BJ (cell line): ENCODE measurements at regions not wholly inside any gene's neighbourhood (a gene's known extent, or its start where the extent isn't known, plus 50 kb on each side); places are given as distances from the start of the nearest gene placed in this dataset.
"Not testable (repeated sequence)": the region's sequence is repeated elsewhere in the genome, so short reads cannot be mapped to it uniquely, and the experiment has no call there.

Source experiments
- CTCF ChIA-PET: fragments of 350-600 bp; formaldehyde crosslinking; extraction: SDS; loops from one replicate; lab custom pipeline; 2021; ENCODE audit warnings: antibody characterized with exemption, inconsistent platforms; lab: Yijun Ruan, JAX
- POLR2A ChIA-PET: fragments of 300-600 bp; sonication (Branson Sonifier 250); formaldehyde crosslinking; extraction: SDS; loops from one replicate; lab custom pipeline; 2021; ENCODE audit warnings: antibody characterized with exemption; lab: Charles Lee
- DNase-seq: peaks from one replicate; pipeline ENCODE4 v3.0.0-alpha.2; 2011; ENCODE audit warnings: low read depth
- H3K27me3 ChIP-seq: 2 replicates; pipeline ENCODE4 v1.6.0; 2011; ENCODE audit warnings: low read length; ENCODE audit not compliant: control insufficient read depth, insufficient read depth
- H3K36me3 ChIP-seq: 2 replicates; pipeline ENCODE4 v1.5.1; 2011; ENCODE audit warnings: low read length; ENCODE audit not compliant: control insufficient read depth, insufficient read depth
- H3K4me3 ChIP-seq: 2 replicates; pipeline ENCODE4 v1.5.1; 2011; ENCODE audit warnings: low read depth, mild to moderate bottlenecking, control low read depth, low read length
- TF ChIP-seq, protein P1 (sequence below): IDR thresholded peaks from 2 replicates; pipeline ENCODE4 v1.5.1; 2011; ENCODE audit warnings: low read depth, mild to moderate bottlenecking, control low read depth, inconsistent platforms, low read length, moderate library complexity; ENCODE audit not compliant: insufficient read depth

DNA sequence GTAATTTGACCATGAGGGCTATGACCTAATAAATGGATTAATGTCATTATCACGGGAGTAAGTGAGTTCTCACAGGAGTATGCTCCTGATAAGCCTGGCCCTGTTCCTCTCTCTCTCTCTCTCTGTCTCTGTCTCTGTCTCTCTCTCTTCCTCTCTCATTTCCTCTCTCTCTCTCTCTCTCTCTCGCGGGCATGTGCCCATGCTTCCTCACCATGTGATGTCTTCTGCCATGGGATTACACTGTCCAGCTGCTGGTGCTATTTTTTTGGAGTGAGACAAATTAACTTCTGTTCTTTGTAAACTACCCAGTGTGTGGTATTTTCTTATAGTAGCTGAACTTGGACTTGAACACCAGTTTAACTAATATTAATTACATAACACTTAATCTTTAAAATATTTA is 374.3 kb upstream of the GJE1 start:
- CTCF ChIA-PET: no interaction called here
- H3K36me3 ChIP-seq: no peaks in the 10 kb centered on the region
- no peak for DNase-seq
- POLR2A ChIA-PET: no interaction called here
- H3K27me3 ChIP-seq: no peaks in the 10 kb centered on the region
- TF ChIP-seq, protein P1, sequence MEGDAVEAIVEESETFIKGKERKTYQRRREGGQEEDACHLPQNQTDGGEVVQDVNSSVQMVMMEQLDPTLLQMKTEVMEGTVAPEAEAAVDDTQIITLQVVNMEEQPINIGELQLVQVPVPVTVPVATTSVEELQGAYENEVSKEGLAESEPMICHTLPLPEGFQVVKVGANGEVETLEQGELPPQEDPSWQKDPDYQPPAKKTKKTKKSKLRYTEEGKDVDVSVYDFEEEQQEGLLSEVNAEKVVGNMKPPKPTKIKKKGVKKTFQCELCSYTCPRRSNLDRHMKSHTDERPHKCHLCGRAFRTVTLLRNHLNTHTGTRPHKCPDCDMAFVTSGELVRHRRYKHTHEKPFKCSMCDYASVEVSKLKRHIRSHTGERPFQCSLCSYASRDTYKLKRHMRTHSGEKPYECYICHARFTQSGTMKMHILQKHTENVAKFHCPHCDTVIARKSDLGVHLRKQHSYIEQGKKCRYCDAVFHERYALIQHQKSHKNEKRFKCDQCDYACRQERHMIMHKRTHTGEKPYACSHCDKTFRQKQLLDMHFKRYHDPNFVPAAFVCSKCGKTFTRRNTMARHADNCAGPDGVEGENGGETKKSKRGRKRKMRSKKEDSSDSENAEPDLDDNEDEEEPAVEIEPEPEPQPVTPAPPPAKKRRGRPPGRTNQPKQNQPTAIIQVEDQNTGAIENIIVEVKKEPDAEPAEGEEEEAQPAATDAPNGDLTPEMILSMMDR: no peak
- H3K4me3 ChIP-seq: no peak overlapping the region

- ChIA-PET CTCF (no interaction called here), POLR2A (no interaction called here)
- Histone ChIP-seq H3K4me3 (no peak overlapping the region), H3K36me3 (no peaks in the 10 kb centered on the region), H3K27me3 (no peaks in the 10 kb centered on the region)
- TF ChIP-seq, protein P1: no peak
- DNase-seq: no peak
These were observed 379.5 kb upstream of the GJE1 start for GRCh38 chr6:141753180-141753579.

DNA sequence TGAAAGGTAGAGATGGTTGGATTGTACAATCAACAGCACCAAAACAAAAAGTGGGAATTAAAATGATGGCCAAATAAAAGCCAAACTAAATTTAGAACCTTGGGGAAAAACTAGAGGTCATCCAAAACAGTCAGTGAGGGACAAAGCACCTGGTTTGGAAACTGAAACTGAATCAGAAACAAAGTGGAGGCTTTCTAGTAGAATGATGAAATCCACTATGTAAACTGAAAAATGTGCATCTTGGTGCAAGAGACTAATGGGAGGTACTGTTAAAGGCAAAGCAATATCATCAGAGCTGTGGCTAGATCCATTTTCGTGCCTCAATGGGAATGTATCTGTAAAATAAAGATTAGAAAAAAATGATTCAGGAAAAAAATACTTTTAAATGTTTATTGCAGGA is 380.0 kb upstream of the GJE1 start:
- TF ChIP-seq, protein P1: no peak
- Histone ChIP-seq H3K4me3 (no peak overlapping the region), H3K36me3 (no peaks in the 10 kb centered on the region), H3K27me3 (no peaks in the 10 kb centered on the region)
- no peak for DNase-seq
- ChIA-PET CTCF (no interaction called here), POLR2A (no interaction called here)

DNA sequence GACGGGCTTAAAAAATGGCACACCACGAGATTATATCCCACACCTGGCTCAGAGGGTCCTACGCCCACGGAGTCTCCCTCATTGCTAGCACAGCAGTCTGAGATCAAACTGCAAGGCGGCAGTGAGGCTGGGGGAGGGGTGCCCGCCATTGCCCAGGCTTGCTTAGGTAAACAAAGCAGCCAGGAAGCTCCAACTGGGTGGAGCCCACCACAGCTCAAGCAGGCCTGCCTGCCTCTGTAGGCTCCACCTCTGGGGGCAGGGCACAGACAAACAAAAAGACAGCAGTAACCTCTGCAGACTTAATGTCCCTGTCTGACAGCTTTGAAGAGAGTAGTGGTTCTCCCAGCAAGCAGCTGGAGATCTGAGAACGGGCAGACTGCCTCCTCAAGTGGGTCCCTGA is 386.4 kb upstream of the GJE1 start:
- CTCF ChIA-PET, POLR2A ChIA-PET, H3K4me3 ChIP-seq, H3K27me3 ChIP-seq, DNase-seq, H3K36me3 ChIP-seq: not testable (repeated sequence)

- H3K4me3 ChIP-seq: no peak overlapping the region
- H3K36me3 ChIP-seq: no peaks in the 10 kb centered on the region
- TF ChIP-seq, protein P1: no peak
- DNase-seq: no peak
- CTCF ChIA-PET: interaction anchor here (1.0 kb wide), 1 partner anchor 11 kb away, joined by 3 read pairs; no protein-coding TSS in a partner anchor
- no peaks in the 10 kb centered on the region for H3K27me3 ChIP-seq
- POLR2A ChIA-PET: no interaction called here
These were observed 387.8 kb upstream of the GJE1 start for GRCh38 chr6:141744971-141745370.

DNA sequence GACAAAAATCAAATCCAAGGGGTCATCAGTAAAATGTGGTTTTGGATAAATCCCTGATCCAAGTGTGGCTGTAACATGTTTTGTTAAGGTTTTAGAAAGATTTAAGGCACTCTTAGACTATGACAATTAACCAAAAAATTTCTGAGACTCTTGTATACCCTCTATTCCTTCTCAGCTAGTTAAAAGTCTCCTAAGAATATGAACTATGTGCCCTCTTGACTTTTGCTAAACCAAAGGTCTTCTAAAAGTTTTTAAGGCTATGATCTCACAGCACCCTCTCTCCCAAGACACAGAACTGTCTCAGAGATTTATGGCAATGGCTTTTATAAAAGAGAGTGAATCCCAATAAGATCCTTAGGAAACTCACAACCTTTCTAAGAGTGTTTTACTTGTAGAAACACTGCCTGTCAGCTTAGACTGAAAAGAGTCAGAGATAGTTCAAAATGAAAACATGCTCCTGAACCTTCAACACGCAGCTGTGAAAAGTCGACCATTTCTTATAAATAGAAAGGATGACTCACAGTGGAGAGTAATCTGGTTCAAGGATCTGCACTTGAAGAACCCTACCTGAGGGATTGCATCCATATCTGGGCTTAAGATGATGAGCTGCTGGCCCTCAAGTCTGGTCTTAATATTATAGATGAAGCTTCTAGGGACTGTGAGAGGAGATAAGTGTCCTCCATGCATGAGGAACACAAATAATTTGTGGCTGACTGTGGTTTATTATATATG is 388.4 kb upstream of the GJE1 start:
- TF ChIP-seq, protein P1: no peak
- no peak for DNase-seq
- H3K4me3 ChIP-seq: no peak overlapping the region
- no peaks in the 10 kb centered on the region for H3K27me3 ChIP-seq
- ChIA-PET CTCF (interaction anchor here (0.7 to 1.0 kb wide), 2 partner anchors 10 to 48 kb away, joined by 3 read pairs; no protein-coding TSS in a partner anchor), POLR2A (no interaction called here)
- H3K36me3 ChIP-seq: no peaks in the 10 kb centered on the region
